ENCODE measurements at regions not wholly inside any gene's neighbourhood (a gene's known extent, or its start where the extent isn't known, plus 50 kb on each side); places are given as distances from the start of the nearest gene placed in this dataset.

DNA sequence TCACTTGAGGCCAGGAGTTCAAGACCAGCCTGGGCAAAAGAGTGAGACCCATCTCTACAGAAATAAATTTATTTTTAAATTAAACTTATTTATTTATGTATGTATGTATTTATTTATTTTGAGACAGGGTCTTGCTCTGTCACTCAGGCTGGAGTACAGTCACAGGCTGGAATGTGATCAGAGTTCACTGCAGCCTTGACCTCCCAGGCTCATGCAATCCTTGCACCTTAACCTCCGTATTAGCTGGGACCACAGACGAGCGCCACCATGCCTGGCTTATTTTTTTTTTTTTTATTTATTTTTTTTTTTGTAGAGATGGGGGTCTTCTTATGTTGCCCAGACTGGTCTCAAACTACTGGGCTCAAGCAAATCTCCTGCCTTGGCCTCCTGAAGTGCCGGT is 135.2 kb upstream of the HES1 start:
- no peaks in the 10 kb centered on the region for H3K36me3 ChIP-seq (ENCODE audit: insufficient read depth, low read length)
- no peaks in the 10 kb centered on the region for H3K27me3 ChIP-seq (ENCODE audit: insufficient read depth, low read depth, low read length)
- H3F3A ChIP-seq (ENCODE audit: insufficient read depth, low read length, poor library complexity, severe bottlenecking), result no peaks in the 10 kb centered on the region
- no peaks in the 10 kb centered on the region for H3K9me3 ChIP-seq (ENCODE audit: low read length)
- H3K4me2 ChIP-seq (ENCODE audit: low read length), result no peak overlapping the region
- no peak for TF ChIP-seq SMC3 (conservative IDR thresholded peaks at IDR 0.05; ENCODE audit: poor library complexity)
- TF ChIP-seq TAF1 (IDR thresholded peaks at IDR 0.05; ENCODE audit: low read depth), result no peak
- TF ChIP-seq EP300 (conservative IDR thresholded peaks at IDR 0.05; ENCODE audit: poor library complexity, severe bottlenecking), result no peak
- no peak for TF ChIP-seq CTCF (IDR thresholded peaks at IDR 0.05; ENCODE audit: poor library complexity, severe bottlenecking)
- no peak for TF ChIP-seq REST (IDR thresholded peaks at IDR 0.05; ENCODE audit: borderline replicate concordance)
- TF ChIP-seq RAD21 (conservative IDR thresholded peaks at IDR 0.05), result no peak
- TF ChIP-seq EZH2 (IDR thresholded peaks at IDR 0.05; ENCODE audit: borderline replicate concordance, insufficient read depth, low read length, poor library complexity, severe bottlenecking), result no peak
- no peak for TF ChIP-seq MXI1 (conservative IDR thresholded peaks at IDR 0.05; ENCODE audit: poor library complexity, severe bottlenecking)
- no peaks in the 10 kb centered on the region for H3K79me2 ChIP-seq (replicated peaks; ENCODE audit: insufficient read depth, low read length)
- H3K9ac ChIP-seq (ENCODE audit: low read length), result no peak overlapping the region
- no peak overlapping the region for H3K27ac ChIP-seq (ENCODE audit: low read length)
- H3K4me3 ChIP-seq (ENCODE audit: low read length), result no peak overlapping the region
- no peak overlapping the region for H2AFZ ChIP-seq (ENCODE audit: low read depth, low read length)
- no peaks in the 10 kb centered on the region for H3K9me2 ChIP-seq (ENCODE audit: insufficient read depth, low read length)
- H4K20me1 ChIP-seq (ENCODE audit: insufficient read depth), result no peaks in the 10 kb centered on the region

GRCh38 chr3:194001728-194002459 is 134.1 kb upstream of the HES1 start:
- Histone ChIP-seq H2AFZ (ENCODE audit: low read depth, low read length) (no peak overlapping the region), H3K27me3 (ENCODE audit: insufficient read depth, low read depth, low read length) (no peaks in the 10 kb centered on the region), H3K9me2 (ENCODE audit: insufficient read depth, low read length) (no peaks in the 10 kb centered on the region), H3K27ac (ENCODE audit: low read length) (no peak overlapping the region), H3K9ac (ENCODE audit: low read length) (no peak overlapping the region), H3K9me3 (ENCODE audit: low read length) (no peaks in the 10 kb centered on the region), H3F3A (ENCODE audit: insufficient read depth, low read length, poor library complexity, severe bottlenecking) (no peaks in the 10 kb centered on the region), H4K20me1 (ENCODE audit: insufficient read depth) (no peaks in the 10 kb centered on the region), H3K4me2 (ENCODE audit: low read length) (no peak overlapping the region), H3K79me2 (replicated peaks; ENCODE audit: insufficient read depth, low read length) (no peaks in the 10 kb centered on the region), H3K4me3 (ENCODE audit: low read length) (no peak overlapping the region), H3K36me3 (ENCODE audit: insufficient read depth, low read length) (no peaks in the 10 kb centered on the region)
- TF ChIP-seq EP300 (conservative IDR thresholded peaks at IDR 0.05; ENCODE audit: poor library complexity, severe bottlenecking) (no peak), EZH2 (IDR thresholded peaks at IDR 0.05; ENCODE audit: borderline replicate concordance, insufficient read depth, low read length, poor library complexity, severe bottlenecking) (no peak)

All from neural cell (in vitro differentiated cells).